ENCODE measurements at regions not wholly inside any gene's neighbourhood (a gene's known extent, or its start where the extent isn't known, plus 50 kb on each side); places are given as distances from the start of the nearest gene placed in this dataset.

DNA sequence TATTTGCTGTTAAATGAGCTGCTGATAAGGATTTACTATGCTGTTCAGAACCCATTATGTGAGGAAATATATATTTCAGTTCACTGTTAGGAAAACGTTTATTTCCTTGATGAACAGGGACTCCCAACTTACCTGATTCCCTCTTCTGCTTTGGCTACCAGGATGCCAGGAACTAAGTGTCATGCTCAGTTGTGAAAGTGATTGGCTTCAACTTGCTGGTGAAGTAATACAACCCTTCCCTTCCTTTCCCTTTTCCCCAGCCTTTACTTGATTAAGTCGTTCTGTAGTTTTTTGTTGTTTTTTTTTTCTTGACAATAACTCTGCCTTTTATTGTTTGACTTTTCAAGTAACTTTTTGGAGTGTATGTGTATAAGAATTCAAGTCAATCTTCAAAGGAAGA lies 309.3 kb downstream of the DOCK8 start:
- TF ChIP-seq POLR2AphosphoS5 (IDR thresholded peaks at IDR 0.05) (no peak), POLR2A (IDR thresholded peaks at IDR 0.05) (no peak), EP300 (IDR thresholded peaks at IDR 0.05) (no peak)
- TF ChIP-seq, protein P1, sequence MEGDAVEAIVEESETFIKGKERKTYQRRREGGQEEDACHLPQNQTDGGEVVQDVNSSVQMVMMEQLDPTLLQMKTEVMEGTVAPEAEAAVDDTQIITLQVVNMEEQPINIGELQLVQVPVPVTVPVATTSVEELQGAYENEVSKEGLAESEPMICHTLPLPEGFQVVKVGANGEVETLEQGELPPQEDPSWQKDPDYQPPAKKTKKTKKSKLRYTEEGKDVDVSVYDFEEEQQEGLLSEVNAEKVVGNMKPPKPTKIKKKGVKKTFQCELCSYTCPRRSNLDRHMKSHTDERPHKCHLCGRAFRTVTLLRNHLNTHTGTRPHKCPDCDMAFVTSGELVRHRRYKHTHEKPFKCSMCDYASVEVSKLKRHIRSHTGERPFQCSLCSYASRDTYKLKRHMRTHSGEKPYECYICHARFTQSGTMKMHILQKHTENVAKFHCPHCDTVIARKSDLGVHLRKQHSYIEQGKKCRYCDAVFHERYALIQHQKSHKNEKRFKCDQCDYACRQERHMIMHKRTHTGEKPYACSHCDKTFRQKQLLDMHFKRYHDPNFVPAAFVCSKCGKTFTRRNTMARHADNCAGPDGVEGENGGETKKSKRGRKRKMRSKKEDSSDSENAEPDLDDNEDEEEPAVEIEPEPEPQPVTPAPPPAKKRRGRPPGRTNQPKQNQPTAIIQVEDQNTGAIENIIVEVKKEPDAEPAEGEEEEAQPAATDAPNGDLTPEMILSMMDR (IDR thresholded peaks at IDR 0.05), result no peak
